GM21619 (cell line): ENCODE measurements at regions not wholly inside any gene's neighbourhood (a gene's known extent, or its start where the extent isn't known, plus 50 kb on each side); places are given as distances from the start of the nearest gene placed in this dataset.
A peak's percentile ranks its signal among the peaks of the same experiment; 100 is the strongest.

Experiments used
- ATAC-seq: cut with Tn5 transposase; IDR thresholded peaks from one replicate; pipeline ENCODE4 v1.9.1; 2021; ENCODE audit not compliant: unreplicated experiment

- no peak for ATAC-seq
Measured at GRCh38 chr3:55183201-55183600, 255.3 kb upstream of the LRTM1 start.

- ATAC-seq, result peak; percentile 58
Measured at GRCh38 chr3:55180936-55181535, 253.2 kb upstream of the LRTM1 start.

GRCh38 chr3:55180161-55180560 is 252.3 kb upstream of the LRTM1 start:
- no peak for ATAC-seq

- no peak for ATAC-seq
Measured at GRCh38 chr3:55178336-55178735, 250.5 kb upstream of the LRTM1 start.

- no peak for ATAC-seq
Measured at GRCh38 chr3:55177749-55178148, 249.9 kb upstream of the LRTM1 start.

GRCh38 chr3:55175423-55175822 is 247.6 kb upstream of the LRTM1 start:
- no peak for ATAC-seq

GRCh38 chr3:55174747-55175146 is 246.9 kb upstream of the LRTM1 start:
- no peak for ATAC-seq

GRCh38 chr3:55173504-55173903 is 245.6 kb upstream of the LRTM1 start:
- no peak for ATAC-seq

- no peak for ATAC-seq
Measured at GRCh38 chr3:55172913-55173312, 245.1 kb upstream of the LRTM1 start.

- no peak for ATAC-seq
Measured at GRCh38 chr3:55170444-55170843, 242.6 kb upstream of the LRTM1 start.

GRCh38 chr3:55169608-55170072 is 241.8 kb upstream of the LRTM1 start:
- no peak for ATAC-seq

GRCh38 chr3:55169161-55169560 is 241.3 kb upstream of the LRTM1 start:
- no peak for ATAC-seq

GRCh38 chr3:55167586-55168317 is 239.9 kb upstream of the LRTM1 start:
- no peak for ATAC-seq

GRCh38 chr3:55166576-55167555 is 239.0 kb upstream of the LRTM1 start:
- no peak for ATAC-seq

GRCh38 chr3:55165704-55166405 is 238.0 kb upstream of the LRTM1 start:
- ATAC-seq, result no peak

GRCh38 chr3:55165278-55165677 is 237.4 kb upstream of the LRTM1 start:
- no peak for ATAC-seq

GRCh38 chr3:55164876-55165275 is 237.0 kb upstream of the LRTM1 start:
- no peak for ATAC-seq

- no peak for ATAC-seq
Measured at GRCh38 chr3:55164191-55164590, 236.3 kb upstream of the LRTM1 start.

- no peak for ATAC-seq
Measured at GRCh38 chr3:55163421-55163820, 235.6 kb upstream of the LRTM1 start.

- ATAC-seq, result no peak
Measured at GRCh38 chr3:55162031-55162795, 234.4 kb upstream of the LRTM1 start.
